ENCODE measurements at regions not wholly inside any gene's neighbourhood (a gene's known extent, or its start where the extent isn't known, plus 50 kb on each side); places are given as distances from the start of the nearest gene placed in this dataset.

DNA sequence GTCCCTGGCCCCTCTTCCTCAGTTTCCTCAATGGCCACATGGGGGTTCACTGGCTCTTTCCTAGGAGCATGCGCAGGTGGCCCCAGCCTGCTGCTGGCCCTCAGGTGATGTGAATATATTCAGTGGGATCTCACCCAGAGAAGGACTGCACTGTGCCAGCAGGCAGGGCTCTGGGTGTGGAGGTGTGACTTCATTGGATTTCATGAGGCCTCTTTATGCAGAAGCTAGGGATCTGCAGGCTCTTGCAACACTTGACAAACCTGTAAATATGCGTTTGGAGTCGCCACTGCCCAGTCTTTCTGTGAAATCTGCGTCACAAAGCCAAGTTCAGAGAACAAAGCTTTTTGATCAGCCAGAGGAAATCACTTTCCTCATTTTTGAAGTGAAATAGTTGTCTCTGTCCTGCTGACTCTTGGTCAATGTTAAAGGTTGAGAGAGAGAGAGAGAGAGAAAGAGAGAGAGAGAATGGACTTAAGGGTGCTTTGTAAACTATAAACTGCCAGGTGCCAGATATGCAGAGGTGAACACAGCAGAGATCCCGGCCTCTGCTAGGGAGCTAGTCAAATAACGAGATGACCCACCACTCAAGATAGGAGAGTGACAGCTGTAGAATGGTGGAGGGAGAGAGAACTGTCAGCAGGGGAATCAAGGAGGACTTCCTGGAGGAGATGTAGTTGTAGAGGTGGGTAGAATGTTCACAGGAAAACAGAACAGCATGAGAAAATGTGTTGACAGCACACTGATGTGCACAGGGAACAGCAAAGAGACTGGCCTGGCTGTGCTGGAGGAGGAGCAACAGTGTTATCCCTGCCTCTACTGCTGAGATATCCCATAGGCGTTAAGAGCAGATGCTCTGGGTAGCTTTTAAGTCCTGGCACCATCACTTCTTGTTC, 167.0 kb upstream of the ZNF618 start:
- WGBS: 55% methylated on average over 7 of the region's 7 CpGs
- no peaks in the 10 kb centered on the region for H3K27me3 ChIP-seq
- no peaks in the 10 kb centered on the region for H3K4me1 ChIP-seq
- H3K4me3 ChIP-seq: no peak overlapping the region
- no peaks in the 10 kb centered on the region for H3K9me3 ChIP-seq
- H3K36me3 ChIP-seq: no peaks in the 10 kb centered on the region
- no peak overlapping the region for H3K27ac ChIP-seq
- no peak for TF ChIP-seq CTCF (IDR thresholded peaks at IDR 0.05)
- TF ChIP-seq POLR2AphosphoS5 (IDR thresholded peaks at IDR 0.05): no peak
- TF ChIP-seq POLR2A (IDR thresholded peaks at IDR 0.05): no peak
- no peak for TF ChIP-seq EP300 (IDR thresholded peaks at IDR 0.05)
- DNase-seq (ENCODE audit: low spot score in 2 of 2): peak in 1 of 2 donors; percentile 32

DNA sequence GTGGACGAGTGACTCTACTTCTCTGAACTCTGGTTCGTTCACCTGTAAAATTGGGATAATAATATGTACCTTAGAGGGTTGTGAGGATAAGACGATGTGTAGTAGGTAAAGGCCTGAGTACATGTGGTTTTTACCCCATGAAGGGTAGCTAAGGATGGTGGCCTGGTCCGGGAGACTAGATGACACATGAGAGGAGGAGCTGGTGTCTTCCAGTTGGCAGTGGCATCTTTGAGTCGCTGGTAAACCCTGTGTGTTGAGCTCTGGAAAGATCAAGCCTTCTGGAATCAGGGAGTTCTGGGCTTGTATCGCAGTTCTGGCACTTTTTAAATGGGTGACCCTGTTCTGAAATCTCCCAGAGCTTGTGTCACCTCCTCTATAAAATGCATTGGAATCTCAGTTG, 166.4 kb upstream of the ZNF618 start:
- Histone ChIP-seq H3K4me1 (no peaks in the 10 kb centered on the region), H3K27me3 (no peaks in the 10 kb centered on the region), H3K9me3 (no peaks in the 10 kb centered on the region), H3K4me3 (no peak overlapping the region), H3K36me3 (no peaks in the 10 kb centered on the region), H3K27ac (no peak overlapping the region)
- TF ChIP-seq CTCF (IDR thresholded peaks at IDR 0.05) (no peak), POLR2AphosphoS5 (IDR thresholded peaks at IDR 0.05) (no peak), POLR2A (IDR thresholded peaks at IDR 0.05) (no peak), EP300 (IDR thresholded peaks at IDR 0.05) (no peak)
- WGBS: 87% methylated on average over 6 of the region's 6 CpGs
- peak in 1 of 2 donors; percentile 40 for DNase-seq (ENCODE audit: low spot score in 2 of 2)

- DNase-seq (ENCODE audit: low spot score in 2 of 2): peak in 1 of 2 donors; percentile 16
- Histone ChIP-seq H3K36me3 (no peaks in the 10 kb centered on the region), H3K9me3 (no peaks in the 10 kb centered on the region), H3K27ac (no peak overlapping the region), H3K27me3 (no peaks in the 10 kb centered on the region), H3K4me1 (no peaks in the 10 kb centered on the region), H3K4me3 (no peak overlapping the region)
- no peak for TF ChIP-seq EP300 (IDR thresholded peaks at IDR 0.05)
- TF ChIP-seq POLR2A (IDR thresholded peaks at IDR 0.05): no peak
- TF ChIP-seq CTCF (IDR thresholded peaks at IDR 0.05): no peak
- TF ChIP-seq POLR2AphosphoS5 (IDR thresholded peaks at IDR 0.05): no peak
- WGBS: 78% methylated on average over 1 of the region's 1 CpG
Measured at GRCh38 chr9:113711251-113711650, 164.9 kb upstream of the ZNF618 start.

DNA sequence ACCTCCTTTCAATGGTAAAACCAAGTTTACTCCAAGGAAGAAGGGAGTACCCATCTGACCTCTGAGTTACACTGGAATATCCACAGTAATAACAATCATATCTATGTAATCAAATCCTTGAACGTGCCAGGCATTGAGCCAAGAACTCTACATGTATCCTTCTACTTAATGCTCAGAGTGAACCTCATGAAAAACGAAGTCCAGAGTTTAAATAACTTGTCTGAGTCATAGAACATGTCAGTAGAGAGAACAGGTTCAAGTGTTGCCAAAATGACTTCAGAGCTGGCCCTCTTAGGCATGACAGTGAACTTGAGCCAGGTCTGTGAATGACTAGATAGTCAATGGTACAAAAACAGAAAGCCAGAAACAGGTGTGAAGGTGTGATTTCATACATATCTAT, 164.1 kb upstream of the ZNF618 start:
- H3K36me3 ChIP-seq: no peaks in the 10 kb centered on the region
- H3K27me3 ChIP-seq: no peaks in the 10 kb centered on the region
- H3K4me3 ChIP-seq: no peak overlapping the region
- no peak for TF ChIP-seq POLR2A (IDR thresholded peaks at IDR 0.05)
- TF ChIP-seq POLR2AphosphoS5 (IDR thresholded peaks at IDR 0.05): no peak
- no peaks in the 10 kb centered on the region for H3K4me1 ChIP-seq
- no peak for DNase-seq (ENCODE audit: low spot score in 2 of 2)
- H3K27ac ChIP-seq: no peak overlapping the region
- 2% methylated on average over 2 of the region's 2 CpGs for WGBS
- no peaks in the 10 kb centered on the region for H3K9me3 ChIP-seq

- Histone ChIP-seq H3K4me3 (no peak overlapping the region), H3K9me3 (no peaks in the 10 kb centered on the region), H3K36me3 (no peaks in the 10 kb centered on the region), H3K27me3 (no peaks in the 10 kb centered on the region), H3K4me1 (no peaks in the 10 kb centered on the region), H3K27ac (no peak overlapping the region)
- WGBS: 25% methylated on average over 5 of the region's 5 CpGs
- no peak for TF ChIP-seq EP300 (IDR thresholded peaks at IDR 0.05)
- no peak for TF ChIP-seq POLR2A (IDR thresholded peaks at IDR 0.05)
- no peak for TF ChIP-seq CTCF (IDR thresholded peaks at IDR 0.05)
- DNase-seq (ENCODE audit: low spot score in 2 of 2): peak in 1 of 2 donors; percentile 74
Measured at GRCh38 chr9:113715086-113715485, 161.0 kb upstream of the ZNF618 start.

Measured in suprapubic skin (tissue), 4 donors.